GM04504 (cell line): ENCODE measurements at regions not wholly inside any gene's neighbourhood (a gene's known extent, or its start where the extent isn't known, plus 50 kb on each side); places are given as distances from the start of the nearest gene placed in this dataset.

Source experiments
- DNase-seq: peaks from one replicate; pipeline ENCODE4 v3.0.0-alpha.2; 2012; ENCODE audit warnings: low read depth

DNA sequence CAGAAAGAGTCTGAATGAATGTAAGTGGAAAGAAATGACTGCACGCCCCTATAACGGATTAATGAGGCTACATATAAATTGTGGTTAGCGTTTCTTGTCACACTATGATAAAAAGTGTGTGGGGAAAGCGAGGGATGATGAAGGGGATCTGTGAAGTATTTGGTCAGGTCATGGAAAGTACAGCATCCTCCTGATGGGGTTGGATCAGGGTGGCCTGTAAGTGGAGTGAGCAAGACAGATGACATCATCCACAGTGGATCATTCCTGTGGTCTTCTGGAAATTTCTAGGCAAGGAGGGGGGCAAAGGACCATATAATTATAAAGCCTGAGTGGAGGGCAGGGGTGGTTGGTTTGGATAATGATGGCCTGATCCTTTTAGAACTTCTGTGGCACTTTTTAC is 606.0 kb downstream of the INHBA start:
- DNase-seq = no peak

DNA sequence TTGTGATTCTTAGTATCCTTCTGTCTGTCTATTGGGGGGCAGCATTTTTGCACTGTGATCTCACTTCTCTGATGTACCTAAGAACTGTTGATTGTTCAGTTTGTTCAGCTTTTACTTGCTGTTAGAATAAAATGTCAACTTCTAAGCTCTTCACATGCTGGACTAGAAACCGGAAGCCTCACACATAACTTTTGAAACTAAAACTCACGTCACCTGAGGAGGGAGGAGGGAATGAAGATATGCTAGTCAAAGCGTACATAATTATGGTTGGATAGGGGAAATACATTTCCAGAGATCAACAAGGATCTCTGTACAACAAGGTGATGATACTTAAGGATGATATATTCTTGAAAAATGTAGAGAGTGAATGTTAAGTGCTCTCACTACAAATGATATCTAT is 609.7 kb downstream of the INHBA start:
- DNase-seq = no peak

DNA sequence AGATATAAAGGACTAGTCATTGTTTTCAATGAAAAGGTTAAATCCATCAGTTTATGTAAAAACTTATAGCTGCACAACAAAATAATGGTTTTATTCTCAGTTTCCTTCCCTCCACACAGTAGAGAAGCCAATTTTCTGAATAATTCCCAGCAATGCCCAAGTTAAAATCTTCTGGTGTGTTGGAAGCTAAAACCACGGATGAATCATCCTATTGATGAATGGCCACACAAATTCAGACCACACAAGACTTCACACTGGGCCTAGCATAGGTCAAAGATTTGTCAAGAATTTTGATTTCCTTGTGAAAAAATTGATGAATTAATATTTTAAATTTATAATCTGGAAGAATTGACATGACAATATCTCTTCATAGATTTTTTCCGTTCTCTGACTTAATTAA is 617.6 kb downstream of the INHBA start:
- DNase-seq = no peak

- DNase-seq = no peak
These were observed 618.5 kb downstream of the INHBA start for GRCh38 chr7:41084381-41084780.

- DNase-seq = no peak
These were observed 633.3 kb downstream of the INHBA start for GRCh38 chr7:41069635-41070034.

DNA sequence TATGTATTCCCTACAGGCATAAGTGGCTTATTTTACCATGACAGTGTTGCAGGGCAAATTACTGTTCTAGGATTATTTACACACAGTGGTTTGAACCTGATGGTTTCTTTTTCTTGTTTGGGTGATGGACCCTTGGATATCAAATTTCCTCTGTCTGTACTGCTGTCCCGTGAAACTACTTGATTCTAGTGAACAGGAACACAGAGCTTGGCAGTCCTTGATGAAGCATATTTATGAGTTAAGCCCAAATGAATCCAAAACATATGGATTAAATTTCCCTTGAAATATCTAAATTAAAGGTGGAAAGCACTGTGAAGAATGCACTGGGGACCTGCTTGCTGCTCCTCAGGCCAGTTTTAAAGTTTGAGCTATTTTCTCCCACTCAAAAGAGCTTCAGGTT is 635.3 kb downstream of the INHBA start:
- DNase-seq = no peak

DNA sequence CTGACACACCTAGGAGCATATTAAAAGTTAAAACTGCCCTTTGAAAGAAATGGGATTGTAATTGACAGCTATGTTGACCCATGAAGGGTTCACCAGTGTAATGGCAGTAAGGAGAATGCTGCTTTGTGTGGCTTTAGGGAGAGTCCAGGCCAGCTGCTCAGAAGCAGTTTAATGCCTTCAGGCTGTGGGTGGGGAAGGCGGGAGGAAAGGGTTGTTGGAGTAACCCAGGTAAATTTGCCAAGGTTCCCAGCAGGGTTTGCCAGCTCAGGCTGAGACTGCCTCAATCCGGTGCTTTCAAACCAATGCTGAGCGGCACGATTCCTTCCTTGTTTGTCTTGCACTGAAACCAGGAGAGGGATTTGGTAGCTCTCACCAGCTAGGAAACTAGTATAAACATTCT is 637.2 kb downstream of the INHBA start:
- no peak for DNase-seq

DNA sequence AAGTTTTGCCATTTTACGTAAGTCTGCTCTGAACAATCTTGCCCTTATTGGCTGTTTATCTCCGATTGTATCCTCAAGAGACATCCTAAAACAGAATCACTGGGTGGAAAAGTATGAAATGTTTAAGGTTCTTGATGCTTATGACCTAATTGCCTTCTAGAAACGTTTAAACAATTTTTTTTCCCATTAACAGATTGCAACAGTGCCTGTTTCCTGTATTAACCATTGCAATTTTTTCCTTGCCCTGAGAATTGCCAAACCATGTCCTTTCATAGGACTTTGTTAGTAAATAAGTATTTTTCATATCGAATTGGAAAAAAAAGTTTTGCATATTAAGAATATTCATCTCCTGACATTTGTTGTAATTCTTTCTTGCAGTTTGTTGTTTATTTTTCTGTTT is 639.8 kb downstream of the INHBA start:
- no peak for DNase-seq

DNA sequence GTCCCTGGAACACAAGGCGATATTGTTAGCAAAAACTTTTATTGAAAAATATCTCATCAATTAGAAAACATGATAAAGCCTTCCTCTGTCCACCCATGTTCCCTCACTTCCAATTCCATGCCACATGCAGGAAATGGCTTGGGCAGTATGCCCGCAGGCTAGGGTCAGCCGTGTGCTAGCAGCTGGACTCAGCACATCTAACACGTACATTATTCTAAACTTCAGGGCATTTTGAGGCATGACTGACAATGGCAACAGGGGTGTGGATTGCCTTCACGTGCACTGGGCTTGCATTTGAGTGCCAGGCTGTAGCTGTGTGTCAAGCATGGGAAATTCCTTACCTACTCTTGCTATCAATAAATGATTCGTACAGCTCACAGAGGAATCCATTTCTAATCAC is 642.1 kb downstream of the INHBA start:
- no peak for DNase-seq

- DNase-seq = no peak
These were observed 643.1 kb downstream of the INHBA start for GRCh38 chr7:41059796-41060195.

DNA sequence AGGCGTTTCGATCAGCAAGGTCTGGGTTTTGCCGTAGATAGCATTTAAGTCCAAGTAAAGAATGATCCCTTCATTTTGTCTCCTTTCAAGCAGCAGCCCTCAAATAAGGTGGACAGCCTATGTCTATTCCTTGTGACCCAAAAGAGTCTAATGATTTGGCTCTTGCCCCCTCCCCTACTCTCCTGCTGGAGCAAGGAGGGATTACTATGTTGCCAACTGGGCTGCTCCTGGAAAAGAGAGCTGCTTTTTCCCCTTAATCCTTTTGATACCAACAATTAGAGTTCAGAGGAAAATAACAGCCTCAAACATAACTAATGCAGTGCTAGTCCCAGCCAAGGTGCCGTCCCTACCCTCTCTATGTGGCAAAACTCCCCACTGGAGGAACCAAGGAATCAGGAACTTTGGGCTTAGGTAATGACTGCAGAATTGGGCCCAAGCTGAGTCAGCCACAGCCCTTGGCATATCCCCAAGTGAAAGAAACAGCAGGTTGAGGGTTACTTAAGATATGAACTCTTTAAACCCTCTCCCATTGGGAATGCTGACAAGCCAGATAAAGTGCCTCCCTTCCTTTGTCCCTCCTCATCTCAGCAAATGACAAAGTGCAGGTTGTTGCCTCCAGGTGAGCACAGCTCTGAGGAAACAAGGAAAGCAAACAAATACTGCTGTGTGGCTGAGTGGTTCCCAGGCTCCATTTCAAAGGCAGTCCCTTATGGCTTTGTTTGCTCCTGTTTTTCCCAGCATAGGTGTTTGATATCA is 643.7 kb downstream of the INHBA start:
- no peak for DNase-seq

DNA sequence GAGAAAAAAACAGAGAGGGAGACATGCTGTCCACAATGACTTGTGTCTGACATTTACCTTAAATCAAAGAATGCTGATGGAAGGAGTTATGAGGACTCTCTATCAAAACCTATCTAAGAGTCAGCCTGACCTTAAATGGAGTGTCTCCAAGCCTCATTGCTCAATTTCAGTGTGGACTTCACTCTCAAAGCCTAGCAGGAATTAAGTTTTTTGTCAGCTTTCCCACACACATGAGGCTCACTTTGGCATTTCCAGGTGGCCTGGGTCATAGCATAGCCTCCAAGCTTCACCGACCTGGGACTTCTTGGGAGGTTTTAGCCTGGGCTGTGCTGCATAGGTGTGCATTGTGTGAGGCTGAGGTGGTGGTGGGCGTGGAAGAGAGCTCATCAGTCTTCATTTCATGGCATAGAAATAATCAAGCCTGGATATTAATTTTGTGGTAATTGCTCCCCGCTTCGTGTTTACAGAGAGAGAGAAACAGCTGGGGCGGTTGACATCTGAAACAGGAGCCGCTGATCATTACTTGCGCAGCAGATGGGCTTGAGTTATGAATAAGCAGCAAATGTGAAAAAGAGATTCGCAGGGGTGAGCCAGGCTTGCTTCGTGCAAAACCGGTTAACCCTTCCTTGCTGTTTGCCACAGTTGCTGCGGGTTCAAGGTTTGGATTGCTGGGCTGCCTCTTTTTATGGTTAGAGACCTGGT is 647.8 kb downstream of the INHBA start:
- no peak for DNase-seq

DNA sequence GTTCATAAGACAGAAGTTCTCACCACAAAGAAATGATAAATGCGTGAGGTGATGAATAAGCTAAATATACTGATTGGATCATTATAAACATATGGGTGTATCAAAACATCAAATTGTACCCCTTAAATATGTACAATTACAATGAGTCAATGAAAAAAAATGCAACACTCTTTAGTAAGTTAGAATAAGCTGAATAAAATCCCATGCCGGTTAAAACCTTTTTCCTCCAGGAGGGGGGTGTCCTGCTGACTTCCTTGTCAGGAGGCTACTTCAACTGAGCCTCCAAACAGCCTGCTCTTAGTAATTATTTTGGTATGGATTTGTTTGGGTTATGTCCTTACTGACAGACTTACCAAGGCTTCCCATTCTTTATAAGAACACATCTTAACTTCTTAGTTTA is 649.1 kb downstream of the INHBA start:
- no peak for DNase-seq

DNA sequence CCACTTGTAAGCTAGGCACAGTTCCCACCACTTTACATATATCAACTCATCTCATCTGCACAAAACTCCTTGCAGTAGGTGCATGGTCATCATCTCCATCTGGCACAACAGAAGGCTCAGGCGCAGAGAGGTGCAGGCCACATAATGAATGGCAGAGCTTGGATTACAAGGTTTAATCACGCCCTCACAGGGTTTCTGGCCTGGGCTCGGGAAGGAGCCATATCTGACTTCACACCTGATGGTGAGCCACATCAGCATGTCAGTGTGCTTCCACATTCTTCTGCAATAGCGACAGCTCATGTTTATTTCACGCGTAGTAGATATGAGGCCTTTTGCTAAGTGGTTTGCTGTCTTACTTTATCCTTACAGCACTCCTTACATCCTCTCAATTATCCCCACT is 650.2 kb downstream of the INHBA start:
- no peak for DNase-seq

GRCh38 chr7:41052201-41052600 is 650.7 kb downstream of the INHBA start:
- DNase-seq = no peak

- DNase-seq = no peak
These were observed 651.4 kb downstream of the INHBA start for GRCh38 chr7:41051535-41051934.

DNA sequence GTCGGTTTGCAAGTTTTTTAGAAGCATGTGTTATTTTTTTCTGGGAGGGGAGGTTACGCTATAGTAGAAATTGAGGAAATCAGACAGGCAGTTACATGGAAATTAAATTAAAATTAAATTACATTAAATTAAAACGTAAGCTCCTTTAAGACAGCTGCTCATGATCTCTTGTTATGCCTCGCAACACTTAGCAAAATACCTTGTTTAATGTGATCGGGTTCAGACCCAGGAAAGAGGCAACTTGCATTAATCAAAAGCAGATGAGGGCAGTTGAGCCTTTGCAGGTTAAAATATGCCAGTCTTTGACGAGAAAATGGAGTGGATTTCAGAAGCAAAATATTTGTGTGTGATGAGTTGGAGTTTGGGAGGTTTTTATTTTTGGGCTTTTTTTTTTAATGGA is 651.8 kb downstream of the INHBA start:
- no peak for DNase-seq

- DNase-seq = no peak
These were observed 654.1 kb downstream of the INHBA start for GRCh38 chr7:41048771-41049170.

DNA sequence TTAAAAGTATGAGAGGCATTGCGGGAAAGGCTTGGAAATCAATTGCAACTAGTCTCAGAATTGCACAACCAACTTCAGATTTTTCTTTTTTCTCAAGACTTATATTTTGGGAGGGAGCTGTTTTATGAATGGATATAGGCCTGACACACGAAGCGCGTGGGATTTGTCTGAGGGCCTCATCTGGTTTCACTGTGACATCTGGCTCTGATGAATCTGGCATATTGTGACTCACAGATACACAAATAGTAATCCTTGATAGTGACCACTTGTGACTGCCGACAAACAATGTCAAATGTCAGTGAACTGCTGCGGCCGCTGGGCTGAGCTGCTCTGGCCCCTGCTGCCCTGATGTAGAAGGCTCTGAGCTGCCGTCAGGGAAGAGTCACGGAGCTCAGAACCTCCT is 655.1 kb downstream of the INHBA start:
- peak; percentile 66 for DNase-seq

DNA sequence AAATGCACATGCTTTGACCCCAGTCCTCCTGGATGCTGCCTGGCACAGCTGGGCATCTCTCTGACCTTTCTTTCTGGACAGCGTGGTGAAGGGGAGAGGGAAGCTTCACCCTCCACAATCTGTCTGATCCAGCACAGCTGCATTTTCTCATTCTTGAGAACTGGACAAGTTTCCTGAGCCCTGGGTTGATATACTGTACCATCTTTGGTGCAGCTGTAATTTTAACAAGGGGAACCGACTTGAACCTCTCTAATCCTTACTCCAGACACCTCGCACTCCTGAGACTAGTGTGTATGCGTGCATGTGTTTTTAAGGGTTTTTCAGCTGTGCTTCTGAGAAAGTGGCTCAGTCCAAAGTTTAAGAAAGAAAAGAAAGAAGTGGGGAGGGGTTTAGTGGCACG is 655.7 kb downstream of the INHBA start:
- no peak for DNase-seq

- DNase-seq = no peak
These were observed 656.1 kb downstream of the INHBA start for GRCh38 chr7:41046776-41047175.

GRCh38 chr7:41046221-41046761 is 656.6 kb downstream of the INHBA start:
- no peak for DNase-seq

GRCh38 chr7:41045556-41046123 is 657.2 kb downstream of the INHBA start:
- no peak for DNase-seq
